OCI-LY3 (cell line): ENCODE measurements at regions not wholly inside any gene's neighbourhood (a gene's known extent, or its start where the extent isn't known, plus 50 kb on each side); places are given as distances from the start of the nearest gene placed in this dataset.

Source experiments
- EZH2phosphoT487 ChIP-seq: fragments of 200-600 bp; shearing (Covaris generic); IDR thresholded peaks from 2 replicates; pipeline ENCODE4 v1.6.1; 2018; ENCODE audit warnings: antibody characterized with exemption, mixed run types, low read depth
- TF ChIP-seq, protein P1 (sequence below): fragments of 200-600, 300-600 bp; sonication (generic); IDR thresholded peaks from 2 replicates; pipeline ENCODE4 v1.5.1; 2014; ENCODE audit warnings: antibody characterized with exemption, low read length, low read depth

DNA sequence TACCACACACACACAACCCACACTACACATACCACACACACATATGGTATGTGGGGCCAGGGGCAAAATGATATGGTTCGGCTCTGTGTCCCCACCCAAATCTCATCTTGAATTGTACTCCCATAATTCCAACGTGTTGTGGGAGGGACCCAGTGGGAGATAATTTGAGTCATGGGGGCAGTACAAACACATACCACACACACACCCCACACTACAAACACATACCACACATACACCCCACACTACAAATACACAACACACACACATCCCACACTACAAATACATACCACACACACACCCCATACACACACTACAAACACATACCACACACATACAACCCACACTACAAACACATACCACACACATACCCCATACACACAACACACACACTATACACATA lies 117.8 kb downstream of the TTC32 start:
- TF ChIP-seq, protein P1, sequence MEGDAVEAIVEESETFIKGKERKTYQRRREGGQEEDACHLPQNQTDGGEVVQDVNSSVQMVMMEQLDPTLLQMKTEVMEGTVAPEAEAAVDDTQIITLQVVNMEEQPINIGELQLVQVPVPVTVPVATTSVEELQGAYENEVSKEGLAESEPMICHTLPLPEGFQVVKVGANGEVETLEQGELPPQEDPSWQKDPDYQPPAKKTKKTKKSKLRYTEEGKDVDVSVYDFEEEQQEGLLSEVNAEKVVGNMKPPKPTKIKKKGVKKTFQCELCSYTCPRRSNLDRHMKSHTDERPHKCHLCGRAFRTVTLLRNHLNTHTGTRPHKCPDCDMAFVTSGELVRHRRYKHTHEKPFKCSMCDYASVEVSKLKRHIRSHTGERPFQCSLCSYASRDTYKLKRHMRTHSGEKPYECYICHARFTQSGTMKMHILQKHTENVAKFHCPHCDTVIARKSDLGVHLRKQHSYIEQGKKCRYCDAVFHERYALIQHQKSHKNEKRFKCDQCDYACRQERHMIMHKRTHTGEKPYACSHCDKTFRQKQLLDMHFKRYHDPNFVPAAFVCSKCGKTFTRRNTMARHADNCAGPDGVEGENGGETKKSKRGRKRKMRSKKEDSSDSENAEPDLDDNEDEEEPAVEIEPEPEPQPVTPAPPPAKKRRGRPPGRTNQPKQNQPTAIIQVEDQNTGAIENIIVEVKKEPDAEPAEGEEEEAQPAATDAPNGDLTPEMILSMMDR = no peak
- TF ChIP-seq EZH2phosphoT487 = no peak
